Breast epithelium (tissue), 3 donors: ENCODE measurements at regions not wholly inside any gene's neighbourhood (a gene's known extent, or its start where the extent isn't known, plus 50 kb on each side); places are given as distances from the start of the nearest gene placed in this dataset.

Source experiments
- POLR2AphosphoS5 ChIP-seq, 3 donors: sonication (generic); formaldehyde crosslinking; IDR thresholded peaks; one replicate each; pipeline ENCODE4 v1.6.1; 2017; ENCODE audit warnings: antibody characterized with exemption in 3 of 3
- TF ChIP-seq, protein P1 (sequence below), 3 donors: fragments of 450-650 bp; IDR thresholded peaks; one replicate each; pipeline ENCODE4 v1.5.1; 2016 to 2017; ENCODE audit warnings: antibody characterized with exemption in 3 of 3, mild to moderate bottlenecking in 3 of 3, moderate library complexity in 3 of 3

DNA sequence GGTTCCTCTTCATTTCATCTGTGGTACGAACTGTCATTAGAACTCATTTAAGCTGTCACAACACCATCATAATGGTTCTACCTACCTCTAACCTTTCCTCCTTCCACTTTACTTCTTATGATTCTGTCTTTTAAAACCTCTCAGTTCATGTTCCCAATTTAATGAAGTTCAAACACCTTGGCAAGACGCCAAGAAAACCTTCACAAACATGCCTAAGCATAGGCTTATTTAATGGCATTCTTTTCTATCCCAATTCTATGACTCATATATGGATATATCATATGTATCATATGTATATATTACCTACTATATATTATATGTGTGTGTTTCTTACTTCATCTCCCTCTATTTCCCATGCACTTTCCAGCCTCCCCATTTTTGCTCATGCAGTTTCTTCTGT lies 283.4 kb upstream of the TBX18 start:
- TF ChIP-seq, protein P1, sequence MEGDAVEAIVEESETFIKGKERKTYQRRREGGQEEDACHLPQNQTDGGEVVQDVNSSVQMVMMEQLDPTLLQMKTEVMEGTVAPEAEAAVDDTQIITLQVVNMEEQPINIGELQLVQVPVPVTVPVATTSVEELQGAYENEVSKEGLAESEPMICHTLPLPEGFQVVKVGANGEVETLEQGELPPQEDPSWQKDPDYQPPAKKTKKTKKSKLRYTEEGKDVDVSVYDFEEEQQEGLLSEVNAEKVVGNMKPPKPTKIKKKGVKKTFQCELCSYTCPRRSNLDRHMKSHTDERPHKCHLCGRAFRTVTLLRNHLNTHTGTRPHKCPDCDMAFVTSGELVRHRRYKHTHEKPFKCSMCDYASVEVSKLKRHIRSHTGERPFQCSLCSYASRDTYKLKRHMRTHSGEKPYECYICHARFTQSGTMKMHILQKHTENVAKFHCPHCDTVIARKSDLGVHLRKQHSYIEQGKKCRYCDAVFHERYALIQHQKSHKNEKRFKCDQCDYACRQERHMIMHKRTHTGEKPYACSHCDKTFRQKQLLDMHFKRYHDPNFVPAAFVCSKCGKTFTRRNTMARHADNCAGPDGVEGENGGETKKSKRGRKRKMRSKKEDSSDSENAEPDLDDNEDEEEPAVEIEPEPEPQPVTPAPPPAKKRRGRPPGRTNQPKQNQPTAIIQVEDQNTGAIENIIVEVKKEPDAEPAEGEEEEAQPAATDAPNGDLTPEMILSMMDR (IDR thresholded peaks at IDR 0.05) = no peak
- TF ChIP-seq POLR2AphosphoS5 (IDR thresholded peaks at IDR 0.05) = no peak
